HCT116 (cell line): ENCODE measurements at regions not wholly inside any gene's neighbourhood (a gene's known extent, or its start where the extent isn't known, plus 50 kb on each side); places are given as distances from the start of the nearest gene placed in this dataset.

ENCODE experiments used
- ATAC-seq: fragments of 200-7000 bp; cut with Tn5 transposase; 2 replicates; pipeline ENCODE4 v1.9.1; 2020; ENCODE audit warnings: mild to moderate bottlenecking, moderate library complexity
- BruUV-seq: library from RNA; stranded (reverse); fragments of 400-500 nt; replicated peaks from 2 replicates; lab custom pipeline; 2021; lab: Mats Ljungman, UMichigan
- CTCF ChIA-PET: fragments of 300-600 bp; sonication (Branson Sonifier 250); formaldehyde crosslinking; loops from one replicate; lab custom pipeline; 2021; ENCODE audit warnings: antibody characterized with exemption; lab: Charles Lee
- POLR2A ChIA-PET: fragments of 300-600, 350-600 bp; sonication (Branson Sonifier 250); formaldehyde crosslinking; loops from one replicate; lab custom pipeline; 2021; ENCODE audit warnings: antibody characterized with exemption; lab: Charles Lee
- RAD21 ChIA-PET, 2 experiments: fragments of 300-600 bp; sonication (Branson Sonifier 250); formaldehyde crosslinking; loops; one replicate each; lab custom pipeline; 2023; ENCODE audit warnings: low total read pairs in 2 of 2; ENCODE audit not compliant: uncharacterized antibody in 2 of 2, unreplicated experiment in 2 of 2, low non-redundant PET in 1 of 2; lab: Charles Lee
- DNase-seq: peaks from one replicate; pipeline ENCODE4 v3.0.0-alpha.2; 2010; ENCODE audit warnings: low read depth, low spot score
- H2AFZ ChIP-seq: fragments of 200-600 bp; shearing (Covaris generic), sonication (generic); 2 replicates; pipeline ENCODE4 v1.6.1; 2017; ENCODE audit warnings: low read depth, mixed run types, mixed read lengths, antibody characterized with exemption, low read length; ENCODE audit not compliant: poor library complexity, severe bottlenecking
- H3K27ac ChIP-seq: 2 replicates; pipeline ENCODE4 v1.5.1; 2012; ENCODE audit warnings: low read depth, low read length
- H3K27me3 ChIP-seq: fragments of 200-600 bp; sonication (generic); 2 replicates; pipeline ENCODE4 v1.6.1; 2016; ENCODE audit warnings: mixed run types, low read length, mixed read lengths; ENCODE audit not compliant: insufficient read depth
- H3K36me3 ChIP-seq, 2 experiments: fragments of 200-500 bp in 1 of 2; fragments of 200-600 bp in 1 of 2; sonication (Bioruptor generic) in 1 of 2; sonication (generic) in 1 of 2; 2 replicates each; pipeline versions ENCODE4 v1.5.1 to v1.6.1; 2014 to 2016; ENCODE audit warnings: low read length in 2 of 2, inconsistent platforms in 1 of 2, mixed read lengths in 1 of 2, mixed run types in 1 of 2; ENCODE audit not compliant: insufficient read depth in 2 of 2, control insufficient read depth in 1 of 2
- H3K4me1 ChIP-seq, 2 experiments: fragments of 200-600 bp in 1 of 2; sonication (generic) in 1 of 2; 2 replicates each; pipeline versions ENCODE4 v1.5.1 to v1.6.1; 2012 to 2017; ENCODE audit warnings: low read length in 2 of 2, inconsistent platforms in 1 of 2, mild to moderate bottlenecking in 1 of 2, mixed read lengths in 1 of 2, mixed run types in 1 of 2, moderate library complexity in 1 of 2; ENCODE audit not compliant: insufficient read depth in 2 of 2, control insufficient read depth in 1 of 2
- H3K4me2 ChIP-seq: fragments of 200-600 bp; sonication (generic); 2 replicates; pipeline ENCODE4 v1.6.1; 2017; ENCODE audit warnings: mixed run types, low read length, mixed read lengths
- H3K4me3 ChIP-seq, 2 experiments: fragments of 200-600 bp in 1 of 2; sonication (generic) in 1 of 2; replicated peaks in 1 of 2; 2 replicates each; pipeline ENCODE4 v1.5.1; 2011 to 2016; ENCODE audit warnings: low read length in 2 of 2, control low read depth in 1 of 2, low read depth in 1 of 2, mild to moderate bottlenecking in 1 of 2, mixed read lengths in 1 of 2, mixed run types in 1 of 2
- H3K79me2 ChIP-seq: fragments of 200-600 bp; sonication (generic); 2 replicates; pipeline ENCODE4 v1.6.1; 2017; ENCODE audit warnings: mild to moderate bottlenecking, mixed run types, low read length, moderate library complexity, mixed read lengths; ENCODE audit not compliant: insufficient read depth
- H3K9ac ChIP-seq: fragments of 200-600 bp; sonication (generic); 2 replicates; pipeline ENCODE4 v1.6.1; 2016; ENCODE audit warnings: low read length, mixed read lengths
- H3K9me2 ChIP-seq: fragments of 200-600 bp; sonication (generic), shearing (Covaris generic); 2 replicates; pipeline ENCODE4 v1.6.1; 2017; ENCODE audit warnings: mixed run types, mild to moderate bottlenecking, moderate library complexity; ENCODE audit not compliant: insufficient read depth
- H3K9me3 ChIP-seq, 2 experiments: fragments of 200-500 bp in 1 of 2; fragments of 200-600 bp in 1 of 2; sonication (Bioruptor generic) in 1 of 2; sonication (generic) in 1 of 2; 2 replicates each; pipeline ENCODE4 v1.6.1; 2014 to 2017; ENCODE audit warnings: low read length in 2 of 2, mixed read lengths in 2 of 2, inconsistent platforms in 1 of 2, low read depth in 1 of 2, mild to moderate bottlenecking in 1 of 2, mixed run types in 1 of 2, moderate library complexity in 1 of 2; ENCODE audit not compliant: control insufficient read depth in 1 of 2, insufficient read depth in 1 of 2
- H4K20me1 ChIP-seq: fragments of 200-600 bp; sonication (generic), shearing (Covaris generic); 2 replicates; pipeline ENCODE4 v1.6.1; 2017; ENCODE audit warnings: mixed run types, mild to moderate bottlenecking, moderate library complexity; ENCODE audit not compliant: insufficient read depth
- CBX3 ChIP-seq: IDR thresholded peaks from 2 replicates; pipeline ENCODE4 v1.6.1; 2012; ENCODE audit warnings: low read depth
- CEBPB ChIP-seq: IDR thresholded peaks from 2 replicates; pipeline ENCODE4 v1.6.1; 2012; ENCODE audit warnings: low read depth
- ELF1 ChIP-seq: IDR thresholded peaks from 2 replicates; pipeline ENCODE4 v1.6.1; 2012; ENCODE audit warnings: low read depth, borderline replicate concordance
- JUND ChIP-seq: IDR thresholded peaks from 2 replicates; pipeline ENCODE4 v1.6.1; 2012
- POLR2AphosphoS5 ChIP-seq: IDR thresholded peaks from 2 replicates; pipeline ENCODE4 v1.6.1; 2011; ENCODE audit warnings: mild to moderate bottlenecking, low read depth, low read length, moderate library complexity
- SIN3A ChIP-seq: IDR thresholded peaks from 2 replicates; pipeline ENCODE4 v1.6.1; 2012; ENCODE audit warnings: low read depth
- TCF7L2 ChIP-seq: IDR thresholded peaks from 2 replicates; pipeline ENCODE4 v1.7.0; 2011; ENCODE audit warnings: borderline replicate concordance, inconsistent platforms; ENCODE audit not compliant: insufficient read depth, insufficient read length; ENCODE audit errors: extremely low read depth
- intact Hi-C: fragments of 100-400 bp; cut with micrococcal nuclease; formaldehyde crosslinking; loops from 2 replicates; pipeline ENCODE4 v1.10.0; 2022
- TF ChIP-seq, protein P1 (sequence below): IDR thresholded peaks from 2 replicates; pipeline ENCODE4 v1.6.1; 2012
- TF ChIP-seq, protein P2 (sequence below): IDR thresholded peaks from 2 replicates; pipeline ENCODE4 v1.6.1; 2011; ENCODE audit warnings: mild to moderate bottlenecking, low read length, moderate library complexity; ENCODE audit not compliant: insufficient replicate concordance; ENCODE audit errors: extremely low read depth

DNA sequence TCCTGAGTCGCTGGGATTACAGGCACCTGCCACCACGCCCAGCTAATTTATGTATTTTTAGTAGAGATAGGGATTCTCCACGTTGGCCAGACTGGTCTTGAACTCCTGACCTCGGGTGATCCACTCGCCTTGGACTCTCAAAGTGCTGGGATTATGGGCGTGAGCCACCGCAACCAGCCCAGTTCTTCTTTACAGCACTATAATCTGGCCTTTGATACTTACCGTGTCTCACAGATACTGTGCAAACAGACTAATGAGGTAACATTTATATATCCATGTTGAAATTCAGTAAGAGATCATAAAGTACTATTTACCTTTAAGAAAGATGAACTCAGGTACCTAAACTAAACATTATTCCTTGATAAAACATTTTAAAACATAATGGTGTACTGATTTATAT lies 121.8 kb upstream of the PRR20A start:
- no TSS peak for BruUV-seq
- no peak for DNase-seq
- Histone ChIP-seq H3K9ac (no peak overlapping the region), H3K27ac (no peak overlapping the region), H3K36me3 (no peaks in the 10 kb centered on the region), H3K79me2 (no peaks in the 10 kb centered on the region), H3K9me2 (no peaks in the 10 kb centered on the region), H4K20me1 (no peaks in the 10 kb centered on the region), H2AFZ (no peak overlapping the region), H3K4me2 (no peak overlapping the region), H3K4me3 (no peak overlapping the region), H3K27me3 (no peaks in the 10 kb centered on the region), H3K4me1 (no peaks in the 10 kb centered on the region), H3K9me3 (peaks cover 12% of the 10 kb centered on the region in 2 experiments; a peak in 2 of 4 replicates)
- no peak for ATAC-seq
- POLR2A ChIA-PET, result no interaction called here
- TF ChIP-seq JUND (no peak), ELF1 (no peak), CBX3 (no peak), SIN3A (no peak), POLR2AphosphoS5 (no peak), TCF7L2 (no peak), CEBPB (no peak)
- TF ChIP-seq, protein P1, sequence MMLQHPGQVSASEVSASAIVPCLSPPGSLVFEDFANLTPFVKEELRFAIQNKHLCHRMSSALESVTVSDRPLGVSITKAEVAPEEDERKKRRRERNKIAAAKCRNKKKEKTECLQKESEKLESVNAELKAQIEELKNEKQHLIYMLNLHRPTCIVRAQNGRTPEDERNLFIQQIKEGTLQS, result no peak
- TF ChIP-seq, protein P2, sequence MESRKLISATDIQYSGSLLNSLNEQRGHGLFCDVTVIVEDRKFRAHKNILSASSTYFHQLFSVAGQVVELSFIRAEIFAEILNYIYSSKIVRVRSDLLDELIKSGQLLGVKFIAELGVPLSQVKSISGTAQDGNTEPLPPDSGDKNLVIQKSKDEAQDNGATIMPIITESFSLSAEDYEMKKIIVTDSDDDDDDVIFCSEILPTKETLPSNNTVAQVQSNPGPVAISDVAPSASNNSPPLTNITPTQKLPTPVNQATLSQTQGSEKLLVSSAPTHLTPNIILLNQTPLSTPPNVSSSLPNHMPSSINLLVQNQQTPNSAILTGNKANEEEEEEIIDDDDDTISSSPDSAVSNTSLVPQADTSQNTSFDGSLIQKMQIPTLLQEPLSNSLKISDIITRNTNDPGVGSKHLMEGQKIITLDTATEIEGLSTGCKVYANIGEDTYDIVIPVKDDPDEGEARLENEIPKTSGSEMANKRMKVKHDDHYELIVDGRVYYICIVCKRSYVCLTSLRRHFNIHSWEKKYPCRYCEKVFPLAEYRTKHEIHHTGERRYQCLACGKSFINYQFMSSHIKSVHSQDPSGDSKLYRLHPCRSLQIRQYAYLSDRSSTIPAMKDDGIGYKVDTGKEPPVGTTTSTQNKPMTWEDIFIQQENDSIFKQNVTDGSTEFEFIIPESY, result no peak
- intact Hi-C loops, result no loop called here
- RAD21 ChIA-PET, result no interaction called here
- CTCF ChIA-PET, result no interaction called here
